MM.1S (cell line): ENCODE measurements at regions not wholly inside any gene's neighbourhood (a gene's known extent, or its start where the extent isn't known, plus 50 kb on each side); places are given as distances from the start of the nearest gene placed in this dataset.

Experiments
- DNase-seq: peaks from one replicate; pipeline ENCODE4 v3.0.0-alpha.2; 2015
- H2AFZ ChIP-seq: fragments of 300-600 bp; sonication (generic); 2 replicates; pipeline ENCODE4 v1.6.0; 2016; ENCODE audit warnings: antibody characterized with exemption, low read length
- H3F3A ChIP-seq: fragments of 300-600 bp; sonication (generic); 2 replicates; pipeline ENCODE4 v1.6.1; 2016; ENCODE audit warnings: mild to moderate bottlenecking, antibody characterized with exemption, low read length, moderate library complexity, mixed read lengths; ENCODE audit not compliant: insufficient read depth
- H3K27ac ChIP-seq: fragments of 300-600 bp; sonication (generic); 2 replicates; pipeline ENCODE4 v1.5.1; 2016; ENCODE audit warnings: mild to moderate bottlenecking, low read length
- H3K27me3 ChIP-seq: fragments of 300-600 bp; sonication (generic); replicated peaks from 2 replicates; pipeline ENCODE4 v1.6.0; 2016; ENCODE audit warnings: low read length; ENCODE audit not compliant: insufficient read depth
- H3K36me3 ChIP-seq: fragments of 300-600 bp; sonication (generic); replicated peaks from 2 replicates; pipeline ENCODE4 v1.6.1; 2016; ENCODE audit warnings: mild to moderate bottlenecking, low read length, mixed read lengths; ENCODE audit not compliant: insufficient read depth
- H3K4me1 ChIP-seq: fragments of 300-600 bp; sonication (generic); 2 replicates; pipeline ENCODE4 v1.6.1; 2016; ENCODE audit warnings: low read length, mixed read lengths
- H3K4me2 ChIP-seq: fragments of 300-600 bp; sonication (generic); 2 replicates; pipeline ENCODE4 v1.6.0; 2016; ENCODE audit warnings: low read depth, low read length
- H3K4me3 ChIP-seq: fragments of 300-600 bp; sonication (generic); 2 replicates; pipeline ENCODE4 v1.5.1; 2016; ENCODE audit warnings: low read length, mixed read lengths
- H3K79me2 ChIP-seq: fragments of 300-600 bp; sonication (generic); 2 replicates; pipeline ENCODE4 v1.6.1; 2016; ENCODE audit warnings: mixed run types, low read length, mixed read lengths
- H3K9ac ChIP-seq: fragments of 300-600 bp; sonication (generic); 2 replicates; pipeline ENCODE4 v1.6.1; 2016; ENCODE audit warnings: low read length, mixed read lengths
- H3K9me2 ChIP-seq: fragments of 300-600 bp; sonication (generic); replicated peaks from 2 replicates; pipeline ENCODE4 v1.6.1; 2016; ENCODE audit warnings: mild to moderate bottlenecking, low read length, mixed read lengths; ENCODE audit not compliant: insufficient read depth
- H3K9me3 ChIP-seq: fragments of 300-600 bp; sonication (generic); replicated peaks from 2 replicates; pipeline ENCODE4 v1.6.1; 2016; ENCODE audit warnings: mild to moderate bottlenecking, low read length, mixed read lengths; ENCODE audit not compliant: insufficient read depth
- H4K20me1 ChIP-seq: fragments of 300-600 bp; sonication (generic); 2 replicates; pipeline ENCODE4 v1.6.1; 2016; ENCODE audit warnings: mild to moderate bottlenecking, low read length, moderate library complexity, mixed read lengths; ENCODE audit not compliant: insufficient read depth
- CTCF ChIP-seq: fragments of 300-600 bp; sonication (generic); IDR thresholded peaks from 2 replicates; pipeline ENCODE4 v1.5.1; 2016; ENCODE audit warnings: antibody characterized with exemption, low read length, mixed read lengths
- EZH2 ChIP-seq: fragments of 300-600 bp; sonication (generic); optimal IDR thresholded peaks from 2 replicates; pipeline ENCODE3; 2017; ENCODE audit warnings: low read depth, mild to moderate bottlenecking, antibody characterized with exemption, low read length, mixed read lengths
- EZH2phosphoT487 ChIP-seq: fragments of 300-600 bp; sonication (generic); IDR thresholded peaks from 2 replicates; pipeline ENCODE4 v1.6.1; 2018; ENCODE audit warnings: antibody characterized with exemption, low read length

- no peaks in the 10 kb centered on the region for H3K9me2 ChIP-seq
- no peaks in the 10 kb centered on the region for H3K27me3 ChIP-seq
- no peaks in the 10 kb centered on the region for H4K20me1 ChIP-seq
- no peak overlapping the region for H2AFZ ChIP-seq
- H3K9me3 ChIP-seq, result no peaks in the 10 kb centered on the region
- no peak overlapping the region for H3K4me3 ChIP-seq
- no peaks in the 10 kb centered on the region for H3K4me1 ChIP-seq
- H3K79me2 ChIP-seq, result no peaks in the 10 kb centered on the region
- H3K36me3 ChIP-seq, result no peaks in the 10 kb centered on the region
- H3F3A ChIP-seq, result no peaks in the 10 kb centered on the region
- no peak for TF ChIP-seq CTCF
- no peak for TF ChIP-seq EZH2
- no peak for TF ChIP-seq EZH2phosphoT487
- H3K4me2 ChIP-seq, result no peak overlapping the region
- H3K27ac ChIP-seq, result no peak overlapping the region
- DNase-seq, result no peak
- H3K9ac ChIP-seq, result no peak overlapping the region
Observed at GRCh38 chr5:87650284-87650683, 237.6 kb upstream of the CCNH start.

- Histone ChIP-seq H4K20me1 (no peaks in the 10 kb centered on the region), H2AFZ (no peak overlapping the region), H3K9me2 (no peaks in the 10 kb centered on the region), H3K9ac (no peak overlapping the region), H3K9me3 (no peaks in the 10 kb centered on the region), H3K4me3 (no peak overlapping the region), H3K4me2 (no peak overlapping the region), H3F3A (no peaks in the 10 kb centered on the region), H3K79me2 (no peaks in the 10 kb centered on the region), H3K4me1 (no peaks in the 10 kb centered on the region), H3K27me3 (no peaks in the 10 kb centered on the region), H3K36me3 (no peaks in the 10 kb centered on the region), H3K27ac (no peak overlapping the region)
- TF ChIP-seq EZH2 (no peak), CTCF (no peak), EZH2phosphoT487 (no peak)
- DNase-seq, result no peak
Observed at GRCh38 chr5:87649455-87649854, 236.7 kb upstream of the CCNH start.

- Histone ChIP-seq H3K4me2 (no peak overlapping the region), H3K9me2 (no peaks in the 10 kb centered on the region), H3K4me1 (no peaks in the 10 kb centered on the region), H3K9me3 (no peaks in the 10 kb centered on the region), H3K4me3 (no peak overlapping the region), H3K9ac (no peak overlapping the region), H3K79me2 (no peaks in the 10 kb centered on the region), H3K27me3 (no peaks in the 10 kb centered on the region), H4K20me1 (no peaks in the 10 kb centered on the region), H3F3A (no peaks in the 10 kb centered on the region), H3K36me3 (no peaks in the 10 kb centered on the region), H3K27ac (no peak overlapping the region), H2AFZ (no peak overlapping the region)
- TF ChIP-seq EZH2phosphoT487, result no peak
- no peak for TF ChIP-seq EZH2
- TF ChIP-seq CTCF, result no peak
- no peak for DNase-seq
Observed at GRCh38 chr5:87645224-87645623, 232.5 kb upstream of the CCNH start.

- Histone ChIP-seq H3F3A (no peaks in the 10 kb centered on the region), H2AFZ (no peak overlapping the region), H4K20me1 (no peaks in the 10 kb centered on the region), H3K27ac (no peak overlapping the region), H3K4me3 (no peak overlapping the region), H3K4me1 (no peaks in the 10 kb centered on the region), H3K9me2 (no peaks in the 10 kb centered on the region), H3K4me2 (no peak overlapping the region), H3K27me3 (no peaks in the 10 kb centered on the region), H3K36me3 (no peaks in the 10 kb centered on the region), H3K79me2 (no peaks in the 10 kb centered on the region), H3K9ac (no peak overlapping the region), H3K9me3 (no peaks in the 10 kb centered on the region)
- DNase-seq, result no peak
- TF ChIP-seq CTCF (no peak), EZH2phosphoT487 (no peak), EZH2 (no peak)
Observed at GRCh38 chr5:87640902-87641301, 228.2 kb upstream of the CCNH start.
